HL-60 (cell line): ENCODE measurements at regions not wholly inside any gene's neighbourhood (a gene's known extent, or its start where the extent isn't known, plus 50 kb on each side); places are given as distances from the start of the nearest gene placed in this dataset.

ENCODE experiments used
- DNase-seq, 2 experiments: peaks; one replicate each; pipeline ENCODE4 v3.0.0-alpha.2; 2010 to 2020; ENCODE audit warnings: low read depth in 1 of 2, low spot score in 1 of 2
- H3K27ac ChIP-seq: fragments of 250-450 bp; sonication (Bioruptor Pico); replicated peaks from 2 replicates; pipeline ENCODE4 v1.5.1; 2020; ENCODE audit warnings: mild to moderate bottlenecking, moderate library complexity
- H3K27me3 ChIP-seq: fragments of 250-450 bp; sonication (Bioruptor Pico); 2 replicates; pipeline ENCODE4 v1.5.1; 2021; ENCODE audit warnings: mild to moderate bottlenecking, moderate library complexity; ENCODE audit not compliant: insufficient read depth, poor library complexity, severe bottlenecking
- H3K4me3 ChIP-seq: replicated peaks from 2 replicates; pipeline ENCODE4 v1.5.1; 2011; ENCODE audit warnings: mild to moderate bottlenecking, control low read depth, low read length; ENCODE audit not compliant: insufficient read depth
- GABPA ChIP-seq: IDR thresholded peaks from 2 replicates; pipeline ENCODE4 v1.6.1; 2012; ENCODE audit warnings: low read depth
- POLR2AphosphoS5 ChIP-seq: IDR thresholded peaks from 2 replicates; pipeline ENCODE4 v1.6.1; 2012; ENCODE audit warnings: low read depth
- SPI1 ChIP-seq: IDR thresholded peaks from 2 replicates; pipeline ENCODE4 v1.6.1; 2012; ENCODE audit warnings: low read depth, mild to moderate bottlenecking, borderline replicate concordance
- TF ChIP-seq, protein P1 (sequence below): IDR thresholded peaks from one replicate; pipeline ENCODE4 v1.5.1; 2011; ENCODE audit warnings: low read length, control low read depth, inconsistent platforms; ENCODE audit not compliant: insufficient read depth
- TF ChIP-seq, protein P2 (sequence below): IDR thresholded peaks from 2 replicates; pipeline ENCODE4 v1.6.1; 2012; ENCODE audit warnings: low read depth; ENCODE audit not compliant: insufficient replicate concordance

DNA sequence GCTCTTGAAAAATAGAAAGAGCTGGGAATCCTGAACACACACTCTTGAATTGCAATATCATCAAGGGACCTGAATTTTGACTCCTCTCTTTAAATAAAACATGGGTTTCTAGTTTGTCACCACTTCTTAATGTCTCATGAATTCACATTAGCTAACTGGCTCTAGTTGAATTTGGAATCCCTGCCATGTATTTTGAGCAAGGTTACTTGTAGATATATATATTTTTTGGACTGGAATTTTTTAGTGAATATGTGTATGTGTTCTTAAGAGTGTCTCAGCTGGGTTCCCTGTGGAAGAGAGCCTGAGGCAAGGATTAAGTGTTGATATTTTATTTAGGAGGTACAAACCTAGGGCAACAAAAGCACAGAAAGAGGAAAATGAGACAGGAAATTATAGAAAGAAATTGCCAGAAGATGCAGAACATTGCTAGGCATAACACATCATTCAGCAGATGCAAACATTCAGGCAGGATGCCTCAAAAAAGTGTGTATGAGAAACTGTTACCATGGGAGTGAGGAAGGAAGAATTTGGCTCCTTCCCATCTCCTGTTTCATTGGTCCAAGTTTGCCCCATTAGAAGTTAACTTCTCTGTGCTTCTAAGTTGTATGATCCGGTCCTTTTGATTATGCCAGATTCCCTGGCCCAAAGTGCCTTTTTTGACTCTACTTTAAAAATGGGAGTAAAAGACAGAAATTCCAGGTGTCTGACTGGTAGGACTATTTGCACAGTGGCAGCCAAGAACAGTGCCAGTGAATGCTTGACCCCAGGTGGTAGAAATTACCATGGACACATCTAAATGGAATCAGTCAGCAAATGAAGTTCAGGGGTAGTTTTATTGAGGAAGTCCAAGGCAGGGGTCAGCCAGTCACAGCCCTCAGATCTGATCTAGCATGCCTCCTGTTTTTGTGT is 253.7 kb upstream of the TGFBR2 start:
- no peak for DNase-seq
- Histone ChIP-seq H3K27ac (no peak overlapping the region), H3K27me3 (no peaks in the 10 kb centered on the region), H3K4me3 (no peak overlapping the region)
- TF ChIP-seq SPI1 (no peak), POLR2AphosphoS5 (no peak), GABPA (no peak)
- TF ChIP-seq, protein P1, sequence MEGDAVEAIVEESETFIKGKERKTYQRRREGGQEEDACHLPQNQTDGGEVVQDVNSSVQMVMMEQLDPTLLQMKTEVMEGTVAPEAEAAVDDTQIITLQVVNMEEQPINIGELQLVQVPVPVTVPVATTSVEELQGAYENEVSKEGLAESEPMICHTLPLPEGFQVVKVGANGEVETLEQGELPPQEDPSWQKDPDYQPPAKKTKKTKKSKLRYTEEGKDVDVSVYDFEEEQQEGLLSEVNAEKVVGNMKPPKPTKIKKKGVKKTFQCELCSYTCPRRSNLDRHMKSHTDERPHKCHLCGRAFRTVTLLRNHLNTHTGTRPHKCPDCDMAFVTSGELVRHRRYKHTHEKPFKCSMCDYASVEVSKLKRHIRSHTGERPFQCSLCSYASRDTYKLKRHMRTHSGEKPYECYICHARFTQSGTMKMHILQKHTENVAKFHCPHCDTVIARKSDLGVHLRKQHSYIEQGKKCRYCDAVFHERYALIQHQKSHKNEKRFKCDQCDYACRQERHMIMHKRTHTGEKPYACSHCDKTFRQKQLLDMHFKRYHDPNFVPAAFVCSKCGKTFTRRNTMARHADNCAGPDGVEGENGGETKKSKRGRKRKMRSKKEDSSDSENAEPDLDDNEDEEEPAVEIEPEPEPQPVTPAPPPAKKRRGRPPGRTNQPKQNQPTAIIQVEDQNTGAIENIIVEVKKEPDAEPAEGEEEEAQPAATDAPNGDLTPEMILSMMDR = no peak
- TF ChIP-seq, protein P2, sequence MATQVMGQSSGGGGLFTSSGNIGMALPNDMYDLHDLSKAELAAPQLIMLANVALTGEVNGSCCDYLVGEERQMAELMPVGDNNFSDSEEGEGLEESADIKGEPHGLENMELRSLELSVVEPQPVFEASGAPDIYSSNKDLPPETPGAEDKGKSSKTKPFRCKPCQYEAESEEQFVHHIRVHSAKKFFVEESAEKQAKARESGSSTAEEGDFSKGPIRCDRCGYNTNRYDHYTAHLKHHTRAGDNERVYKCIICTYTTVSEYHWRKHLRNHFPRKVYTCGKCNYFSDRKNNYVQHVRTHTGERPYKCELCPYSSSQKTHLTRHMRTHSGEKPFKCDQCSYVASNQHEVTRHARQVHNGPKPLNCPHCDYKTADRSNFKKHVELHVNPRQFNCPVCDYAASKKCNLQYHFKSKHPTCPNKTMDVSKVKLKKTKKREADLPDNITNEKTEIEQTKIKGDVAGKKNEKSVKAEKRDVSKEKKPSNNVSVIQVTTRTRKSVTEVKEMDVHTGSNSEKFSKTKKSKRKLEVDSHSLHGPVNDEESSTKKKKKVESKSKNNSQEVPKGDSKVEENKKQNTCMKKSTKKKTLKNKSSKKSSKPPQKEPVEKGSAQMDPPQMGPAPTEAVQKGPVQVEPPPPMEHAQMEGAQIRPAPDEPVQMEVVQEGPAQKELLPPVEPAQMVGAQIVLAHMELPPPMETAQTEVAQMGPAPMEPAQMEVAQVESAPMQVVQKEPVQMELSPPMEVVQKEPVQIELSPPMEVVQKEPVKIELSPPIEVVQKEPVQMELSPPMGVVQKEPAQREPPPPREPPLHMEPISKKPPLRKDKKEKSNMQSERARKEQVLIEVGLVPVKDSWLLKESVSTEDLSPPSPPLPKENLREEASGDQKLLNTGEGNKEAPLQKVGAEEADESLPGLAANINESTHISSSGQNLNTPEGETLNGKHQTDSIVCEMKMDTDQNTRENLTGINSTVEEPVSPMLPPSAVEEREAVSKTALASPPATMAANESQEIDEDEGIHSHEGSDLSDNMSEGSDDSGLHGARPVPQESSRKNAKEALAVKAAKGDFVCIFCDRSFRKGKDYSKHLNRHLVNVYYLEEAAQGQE = no peak

DNA sequence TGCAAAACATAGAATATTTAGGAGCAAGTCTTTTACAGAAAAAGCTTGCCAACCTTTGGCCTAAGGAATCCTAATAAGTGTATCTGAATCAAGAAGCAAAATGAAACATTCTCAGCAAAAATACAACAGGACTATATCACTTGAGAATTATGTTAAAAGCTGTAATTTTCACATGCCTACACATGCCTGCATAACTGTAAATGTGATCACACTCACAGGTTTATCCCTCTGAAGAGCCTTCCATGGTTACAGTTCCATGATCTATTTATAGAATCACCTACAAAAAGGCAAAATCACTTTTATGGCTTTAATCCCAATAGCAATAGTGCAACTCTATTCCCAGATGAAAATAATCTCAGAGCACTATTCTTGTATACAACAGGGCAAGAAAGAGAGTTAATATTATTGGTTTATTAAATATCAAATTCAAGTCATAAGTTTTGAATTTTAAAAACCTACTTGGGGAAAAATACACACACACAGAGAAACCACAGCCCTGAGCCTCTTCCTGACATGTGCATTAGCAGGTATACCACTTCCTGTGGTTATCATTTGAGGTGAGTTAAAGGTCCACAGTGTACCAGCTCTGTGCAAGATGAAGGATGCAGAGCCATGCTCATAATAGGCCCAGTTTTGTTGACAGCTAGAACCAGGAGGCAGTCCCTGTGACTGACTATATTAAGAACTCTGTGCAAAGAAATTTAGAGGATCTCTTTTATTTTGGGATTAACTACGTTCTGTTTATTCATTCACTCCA is 252.5 kb upstream of the TGFBR2 start:
- peak in 1 of 2 experiments; percentile 14 for DNase-seq
- H3K27me3 ChIP-seq = no peaks in the 10 kb centered on the region
- H3K27ac ChIP-seq = no peak overlapping the region
- no peak for TF ChIP-seq GABPA
- TF ChIP-seq, protein P2 = no peak
- TF ChIP-seq SPI1 = no peak
- TF ChIP-seq, protein P1 = no peak
- no peak for TF ChIP-seq POLR2AphosphoS5
- H3K4me3 ChIP-seq = no peak overlapping the region

DNA sequence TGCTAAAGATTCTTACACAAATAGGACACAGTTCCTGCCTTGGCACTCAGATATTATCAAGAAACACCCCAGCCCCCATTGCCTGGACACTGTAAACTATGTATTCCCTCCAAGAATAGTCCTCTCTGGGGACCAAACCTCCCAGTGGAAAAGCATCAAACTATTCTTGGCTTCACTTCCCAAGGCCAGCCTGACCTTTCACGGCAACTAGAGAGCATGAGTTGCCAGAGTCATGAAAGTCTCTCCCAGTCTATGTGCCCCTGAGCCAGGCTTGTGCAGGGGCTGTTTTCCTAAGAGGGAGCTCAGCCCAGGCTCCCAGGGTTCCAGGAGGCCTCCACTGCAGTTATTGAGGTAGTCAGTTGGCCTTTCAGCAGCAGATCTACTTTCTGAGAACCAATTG is 251.9 kb upstream of the TGFBR2 start:
- TF ChIP-seq, protein P2 = no peak
- TF ChIP-seq POLR2AphosphoS5 = no peak
- no peak for TF ChIP-seq SPI1
- no peak for TF ChIP-seq GABPA
- TF ChIP-seq, protein P1 = no peak
- DNase-seq = no peak
- Histone ChIP-seq H3K27ac (no peak overlapping the region), H3K27me3 (no peaks in the 10 kb centered on the region), H3K4me3 (no peak overlapping the region)
